ENCODE measurements at regions not wholly inside any gene's neighbourhood (a gene's known extent, or its start where the extent isn't known, plus 50 kb on each side); places are given as distances from the start of the nearest gene placed in this dataset.

DNA sequence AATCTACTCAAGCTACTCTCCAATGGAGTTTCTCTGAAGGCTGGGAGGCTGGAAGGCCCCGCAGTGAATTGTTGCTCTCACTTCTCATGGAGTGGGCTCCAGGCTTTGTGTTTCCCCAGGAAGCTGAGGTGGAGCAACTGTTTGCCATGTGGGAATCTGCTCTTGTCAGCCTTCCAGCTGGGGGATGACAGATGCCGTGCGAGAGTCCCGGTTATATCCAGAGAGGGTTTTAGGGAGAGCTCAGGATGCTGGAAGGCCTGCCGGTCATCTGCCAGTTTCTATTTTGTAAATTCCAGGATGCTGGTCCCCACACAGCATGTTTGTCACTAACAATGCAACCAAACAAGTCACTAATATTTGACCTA, 98.2 kb upstream of the NAA20 start:
- TF ChIP-seq, protein P1, sequence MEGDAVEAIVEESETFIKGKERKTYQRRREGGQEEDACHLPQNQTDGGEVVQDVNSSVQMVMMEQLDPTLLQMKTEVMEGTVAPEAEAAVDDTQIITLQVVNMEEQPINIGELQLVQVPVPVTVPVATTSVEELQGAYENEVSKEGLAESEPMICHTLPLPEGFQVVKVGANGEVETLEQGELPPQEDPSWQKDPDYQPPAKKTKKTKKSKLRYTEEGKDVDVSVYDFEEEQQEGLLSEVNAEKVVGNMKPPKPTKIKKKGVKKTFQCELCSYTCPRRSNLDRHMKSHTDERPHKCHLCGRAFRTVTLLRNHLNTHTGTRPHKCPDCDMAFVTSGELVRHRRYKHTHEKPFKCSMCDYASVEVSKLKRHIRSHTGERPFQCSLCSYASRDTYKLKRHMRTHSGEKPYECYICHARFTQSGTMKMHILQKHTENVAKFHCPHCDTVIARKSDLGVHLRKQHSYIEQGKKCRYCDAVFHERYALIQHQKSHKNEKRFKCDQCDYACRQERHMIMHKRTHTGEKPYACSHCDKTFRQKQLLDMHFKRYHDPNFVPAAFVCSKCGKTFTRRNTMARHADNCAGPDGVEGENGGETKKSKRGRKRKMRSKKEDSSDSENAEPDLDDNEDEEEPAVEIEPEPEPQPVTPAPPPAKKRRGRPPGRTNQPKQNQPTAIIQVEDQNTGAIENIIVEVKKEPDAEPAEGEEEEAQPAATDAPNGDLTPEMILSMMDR (IDR thresholded peaks at IDR 0.05), result no peak
- TF ChIP-seq EP300 (IDR thresholded peaks at IDR 0.05) (no peak), POLR2A (IDR thresholded peaks at IDR 0.05) (no peak), POLR2AphosphoS5 (IDR thresholded peaks at IDR 0.05) (no peak)
